Naive thymus-derived CD4-positive, alpha-beta T cell (primary cell): ENCODE measurements at regions not wholly inside any gene's neighbourhood (a gene's known extent, or its start where the extent isn't known, plus 50 kb on each side); places are given as distances from the start of the nearest gene placed in this dataset.
"Not testable (repeated sequence)": the region's sequence is repeated elsewhere in the genome, so short reads cannot be mapped to it uniquely, and the experiment has no call there.

Experiments used
- ATAC-seq: fragments of 150-1000 bp; cut with Tn5 transposase; 2 replicates; pipeline ENCODE4 v1.10.0; 2021; ENCODE audit warnings: mild to moderate bottlenecking, moderate library complexity
- CTCF ChIA-PET: fragments of 350-600 bp; sonication (Branson Sonifier 250); formaldehyde crosslinking; loops from one replicate; lab custom pipeline; 2021; ENCODE audit warnings: antibody characterized with exemption; lab: Charles Lee
- POLR2A ChIA-PET: fragments of 350-600 bp; sonication (Branson Sonifier 250); formaldehyde crosslinking; loops from one replicate; lab custom pipeline; 2021; ENCODE audit warnings: antibody characterized with exemption, inconsistent platforms; lab: Charles Lee
- DNase-seq, 9 donors: peaks; one replicate each; pipeline versions ENCODE4 v3.0.0 to v3.0.0-alpha.2; 2020 to 2022; ENCODE audit warnings: mixed read lengths in 1 of 9
- H3K27ac ChIP-seq: one replicate; pipeline ENCODE4 v1.7.0; 2013; ENCODE audit warnings: mild to moderate bottlenecking, low read depth, low read length, moderate library complexity
- H3K27me3 ChIP-seq, 2 donors: one replicate each; pipeline ENCODE4 v1.7.0; 2013; ENCODE audit warnings: low read length in 2 of 2, mild to moderate bottlenecking in 2 of 2, moderate library complexity in 2 of 2; ENCODE audit not compliant: control insufficient read depth in 2 of 2, insufficient read depth in 2 of 2
- H3K36me3 ChIP-seq, 3 experiments: 1 replicate in 2 of 3; 2 replicates in 1 of 3; pipeline ENCODE4 v1.7.0; 2013; ENCODE audit warnings: low read length in 3 of 3, mild to moderate bottlenecking in 3 of 3, moderate library complexity in 1 of 3; ENCODE audit not compliant: insufficient read depth in 3 of 3, control insufficient read depth in 2 of 3
- H3K4me1 ChIP-seq, 2 donors: one replicate each; pipeline ENCODE4 v1.7.0; 2013; ENCODE audit warnings: low read length in 2 of 2, mild to moderate bottlenecking in 2 of 2, moderate library complexity in 1 of 2; ENCODE audit not compliant: control insufficient read depth in 2 of 2, insufficient read depth in 2 of 2
- H3K4me3 ChIP-seq: 2 replicates; pipeline ENCODE4 v1.7.0; 2013; ENCODE audit warnings: mild to moderate bottlenecking, low read length
- H3K9me3 ChIP-seq, 3 experiments: 1 replicate in 2 of 3; 2 replicates in 1 of 3; pipeline ENCODE4 v1.7.0; 2013; ENCODE audit warnings: low read length in 3 of 3; ENCODE audit not compliant: control insufficient read depth in 2 of 3
- H3K27ac Mint-ChIP-seq, 9 donors: one replicate each; pipeline ENCODE4 v1.8.0; 2020 to 2022; ENCODE audit warnings: mixed read lengths in 9 of 9, mild to moderate bottlenecking in 8 of 9, moderate library complexity in 5 of 9, inconsistent platforms in 2 of 9
- H3K27me3 Mint-ChIP-seq, 5 donors: one replicate each; pipeline ENCODE4 v1.8.0; 2021 to 2022; ENCODE audit warnings: mixed read lengths in 5 of 5, mild to moderate bottlenecking in 1 of 5
- H3K36me3 Mint-ChIP-seq, 5 donors: one replicate each; pipeline ENCODE4 v1.8.0; 2020 to 2022; ENCODE audit warnings: mixed read lengths in 5 of 5, mild to moderate bottlenecking in 3 of 5, inconsistent platforms in 1 of 5
- H3K4me1 Mint-ChIP-seq, 7 donors: one replicate each; pipeline ENCODE4 v1.8.0; 2020 to 2022; ENCODE audit warnings: mixed read lengths in 7 of 7, mild to moderate bottlenecking in 3 of 7, inconsistent platforms in 1 of 7
- H3K4me3 Mint-ChIP-seq, 10 donors: one replicate each; pipeline ENCODE4 v1.8.0; 2020 to 2022; ENCODE audit warnings: mild to moderate bottlenecking in 10 of 10, mixed read lengths in 10 of 10, moderate library complexity in 6 of 10, inconsistent platforms in 2 of 10
- H3K9me3 Mint-ChIP-seq, 11 donors: one replicate each; pipeline ENCODE4 v1.8.0; 2020 to 2022; ENCODE audit warnings: mixed read lengths in 11 of 11, mild to moderate bottlenecking in 4 of 11, inconsistent platforms in 1 of 11, moderate library complexity in 1 of 11
- intact Hi-C, 2 donors: fragments of 100-400 bp; cut with micrococcal nuclease; formaldehyde crosslinking; loops; one replicate each; pipeline ENCODE4 v1.15.1; 2023

GRCh38 chr2:95695613-95696012 lies 103.8 kb downstream of the TRIM43 start:
- no peak for DNase-seq
- intact Hi-C loops = no loop called here
- Mint-ChIP-seq H3K27ac (no peak overlapping the region), H3K36me3 (no peaks in the 10 kb centered on the region), H3K9me3 (no peaks in the 10 kb centered on the region), H3K27me3 (peaks cover 30 to 41% (median 34%) of the 10 kb centered on the region in 5 donors), H3K4me3 (no peak overlapping the region), H3K4me1 (no peaks in the 10 kb centered on the region)
- ATAC-seq = no peak
- H3K27ac ChIP-seq = no peak overlapping the region
- CTCF ChIA-PET = no interaction called here
- no peaks in the 10 kb centered on the region for H3K27me3 ChIP-seq
- POLR2A ChIA-PET = no interaction called here
- H3K36me3 ChIP-seq = no peaks in the 10 kb centered on the region
- H3K4me3 ChIP-seq = no peak overlapping the region
- H3K4me1 ChIP-seq = no peaks in the 10 kb centered on the region
- H3K9me3 ChIP-seq = no peaks in the 10 kb centered on the region

DNA sequence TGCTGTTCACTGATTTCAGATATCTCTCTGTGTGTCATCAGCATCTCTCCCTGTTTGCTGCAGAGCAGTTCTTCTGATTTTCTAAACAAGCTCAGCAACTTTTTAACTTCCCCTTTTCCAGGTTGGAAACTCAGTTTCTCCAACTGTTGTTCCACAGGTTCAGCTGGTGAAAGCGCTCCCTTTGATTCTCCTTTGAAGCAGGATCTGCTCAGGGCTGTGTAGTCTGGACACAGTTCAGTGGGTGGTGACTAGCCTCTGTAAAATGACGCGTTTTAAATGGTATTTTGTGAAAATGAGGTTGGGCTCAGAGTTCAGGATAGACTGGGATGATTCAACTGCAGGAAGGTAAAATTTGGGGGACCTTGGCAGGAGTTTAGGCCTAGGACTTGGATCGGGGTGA lies 106.3 kb downstream of the TRIM43 start:
- H3K4me3 ChIP-seq = no peak overlapping the region
- peaks cover 30 to 46% (median 43%) of the 10 kb centered on the region in 5 donors for H3K27me3 Mint-ChIP-seq
- DNase-seq (no peak), ATAC-seq (no peak)
- no peaks in the 10 kb centered on the region for H3K4me1 Mint-ChIP-seq
- ChIA-PET POLR2A (no interaction called here), CTCF (no interaction called here)
- H3K27me3 ChIP-seq = no peaks in the 10 kb centered on the region
- H3K27ac ChIP-seq = no peak overlapping the region
- no peak overlapping the region for H3K27ac Mint-ChIP-seq
- H3K4me3 Mint-ChIP-seq = no peak overlapping the region
- H3K36me3 ChIP-seq = no peaks in the 10 kb centered on the region
- no peaks in the 10 kb centered on the region for H3K4me1 ChIP-seq
- no peaks in the 10 kb centered on the region for H3K9me3 Mint-ChIP-seq
- H3K36me3 Mint-ChIP-seq = no peaks in the 10 kb centered on the region
- intact Hi-C loops = no loop called here
- no peaks in the 10 kb centered on the region for H3K9me3 ChIP-seq

DNA sequence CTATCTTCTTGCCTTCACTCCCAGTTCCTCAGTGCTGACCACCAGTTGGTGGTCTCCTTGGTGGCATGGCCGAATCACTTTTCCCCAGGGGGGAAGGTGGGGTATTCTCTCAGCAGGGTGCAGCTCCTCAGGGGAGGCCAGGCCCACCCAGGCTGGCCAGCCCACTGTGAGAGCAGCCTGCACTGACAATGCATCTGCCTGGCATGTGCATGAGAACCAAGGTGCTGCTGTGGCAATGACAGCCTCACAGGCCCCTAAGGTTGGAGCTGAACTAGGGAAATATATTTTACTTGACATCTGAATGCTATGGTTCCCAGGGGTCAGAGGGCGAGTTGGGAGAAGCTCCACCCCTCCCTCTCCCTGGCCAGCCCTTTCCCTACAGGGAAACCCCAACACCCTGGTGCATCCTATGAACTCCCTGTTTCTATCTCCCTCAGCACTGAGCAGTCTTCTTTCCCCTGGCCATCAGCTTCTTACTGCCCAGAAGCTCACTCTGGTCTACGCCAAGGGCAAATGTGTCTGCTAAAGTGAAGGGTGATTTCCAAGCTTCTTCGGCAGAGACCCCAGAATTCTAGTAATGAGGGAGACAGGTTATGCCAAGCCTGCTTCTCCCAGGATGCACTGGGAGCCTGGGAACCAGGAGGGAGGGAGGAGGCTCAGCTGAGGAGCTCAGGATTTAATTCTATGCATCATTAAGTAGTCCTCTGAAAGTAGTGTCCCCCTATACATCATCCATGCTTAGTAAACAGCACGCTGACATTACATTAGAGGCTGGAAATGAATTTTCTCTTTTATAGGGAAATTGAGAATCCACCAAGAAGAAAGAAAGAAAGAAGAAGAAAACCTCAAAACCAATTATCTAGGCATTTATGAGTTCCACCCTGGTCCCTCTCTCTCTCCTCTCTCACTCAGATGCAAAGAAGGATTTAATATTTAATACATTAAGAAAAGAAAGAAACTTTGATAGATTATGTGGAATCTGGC lies 107.7 kb downstream of the TRIM43 start:
- H3K36me3 ChIP-seq, POLR2A ChIA-PET, H3K4me3 ChIP-seq, H3K27me3 ChIP-seq, H3K4me1 ChIP-seq, DNase-seq, H3K9me3 Mint-ChIP-seq, H3K36me3 Mint-ChIP-seq, H3K4me1 Mint-ChIP-seq, ATAC-seq, H3K9me3 ChIP-seq, H3K4me3 Mint-ChIP-seq, intact Hi-C loops, CTCF ChIA-PET, H3K27ac ChIP-seq, H3K27ac Mint-ChIP-seq: not testable (repeated sequence)
- H3K27me3 Mint-ChIP-seq = peaks cover 30 to 46% (median 41%) of the 10 kb centered on the region in 5 donors

- Histone ChIP-seq H3K9me3 (no peaks in the 10 kb centered on the region), H3K27ac (no peak overlapping the region), H3K4me3 (no peak overlapping the region), H3K36me3 (no peaks in the 10 kb centered on the region), H3K27me3 (no peaks in the 10 kb centered on the region), H3K4me1 (no peaks in the 10 kb centered on the region)
- DNase-seq (no peak), ATAC-seq (peak; percentile 69)
- POLR2A ChIA-PET = no interaction called here
- Mint-ChIP-seq H3K36me3 (no peaks in the 10 kb centered on the region), H3K4me3 (no peak overlapping the region), H3K9me3 (no peaks in the 10 kb centered on the region), H3K4me1 (no peaks in the 10 kb centered on the region), H3K27ac (no peak overlapping the region), H3K27me3 (peaks cover 29 to 41% (median 38%) of the 10 kb centered on the region in 5 donors)
- CTCF ChIA-PET = no interaction called here
- intact Hi-C loops = no loop called here
These were observed 108.7 kb downstream of the TRIM43 start for GRCh38 chr2:95700519-95700918.

DNA sequence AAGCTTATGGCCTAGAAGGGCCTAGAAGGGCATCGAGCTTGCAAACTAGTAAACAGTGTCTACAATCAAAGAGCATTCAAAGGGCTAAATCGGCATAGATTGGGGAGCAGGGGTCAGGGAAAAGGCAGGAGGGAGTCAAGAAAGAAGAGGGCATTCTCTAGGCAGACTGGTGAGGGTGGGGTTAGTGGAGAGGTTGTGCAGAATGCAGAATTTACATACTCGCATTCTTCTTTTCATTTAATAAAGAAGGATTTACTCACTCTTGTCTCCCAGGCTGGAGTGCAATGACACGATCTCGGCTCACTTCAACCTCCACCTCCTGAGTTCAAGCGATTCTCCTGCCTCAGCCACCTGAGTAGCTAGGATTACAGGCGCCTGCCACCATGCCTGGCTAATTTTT lies 110.7 kb downstream of the TRIM43 start:
- Mint-ChIP-seq H3K4me1 (no peaks in the 10 kb centered on the region), H3K27me3 (peaks cover 13 to 28% (median 24%) of the 10 kb centered on the region in 5 donors), H3K36me3 (no peaks in the 10 kb centered on the region), H3K4me3 (no peak overlapping the region), H3K9me3 (no peaks in the 10 kb centered on the region), H3K27ac (no peak overlapping the region)
- no peak overlapping the region for H3K4me3 ChIP-seq
- no peaks in the 10 kb centered on the region for H3K9me3 ChIP-seq
- H3K27me3 ChIP-seq = no peaks in the 10 kb centered on the region
- intact Hi-C loops = no loop called here
- CTCF ChIA-PET = no interaction called here
- POLR2A ChIA-PET = no interaction called here
- no peak for ATAC-seq
- no peak overlapping the region for H3K27ac ChIP-seq
- no peaks in the 10 kb centered on the region for H3K36me3 ChIP-seq
- H3K4me1 ChIP-seq = no peaks in the 10 kb centered on the region
- DNase-seq = no peak

DNA sequence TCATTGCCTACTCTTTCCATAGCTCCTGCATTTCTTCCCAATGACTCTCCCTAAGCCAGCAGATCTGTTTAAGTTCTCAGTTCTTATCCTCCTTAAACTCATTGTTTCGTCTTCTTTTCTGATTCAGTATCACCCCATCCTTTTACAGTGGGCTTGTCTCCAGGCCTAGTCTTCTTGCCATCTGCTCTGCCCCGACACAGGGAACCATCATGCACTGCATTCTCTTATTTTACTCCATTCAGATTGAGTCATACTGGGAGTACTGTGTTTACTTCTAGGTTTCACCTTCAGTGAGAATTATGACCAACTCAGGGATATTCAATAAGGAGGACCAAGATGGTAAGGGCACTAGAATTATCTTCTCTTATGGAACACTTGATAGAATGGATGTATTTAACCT lies 115.4 kb downstream of the TRIM43 start:
- ATAC-seq, intact Hi-C loops, CTCF ChIA-PET, H3K4me3 ChIP-seq, H3K27me3 ChIP-seq, H3K9me3 ChIP-seq, H3K27ac ChIP-seq, DNase-seq, H3K36me3 ChIP-seq, H3K27ac Mint-ChIP-seq, H3K9me3 Mint-ChIP-seq, H3K4me1 Mint-ChIP-seq, H3K4me3 Mint-ChIP-seq, H3K36me3 Mint-ChIP-seq, POLR2A ChIA-PET, H3K4me1 ChIP-seq: not testable (repeated sequence)
- peaks cover 0 to 11% (median 4%) of the 10 kb centered on the region in 5 donors for H3K27me3 Mint-ChIP-seq

- intact Hi-C loops = no loop called here
- H3K27me3 Mint-ChIP-seq = peaks cover 0 to 13% (median 4%) of the 10 kb centered on the region in 5 donors
- no peak overlapping the region for H3K27ac Mint-ChIP-seq
- peaks cover 0 to 5% (median 0%) of the 10 kb centered on the region in 11 donors for H3K9me3 Mint-ChIP-seq
- Histone ChIP-seq H3K27ac (no peak overlapping the region), H3K27me3 (no peaks in the 10 kb centered on the region), H3K9me3 (no peaks in the 10 kb centered on the region), H3K36me3 (no peaks in the 10 kb centered on the region), H3K4me3 (no peak overlapping the region), H3K4me1 (no peaks in the 10 kb centered on the region)
- POLR2A ChIA-PET = no interaction called here
- no peak for ATAC-seq
- CTCF ChIA-PET = no interaction called here
- no peak overlapping the region for H3K4me3 Mint-ChIP-seq
- DNase-seq = no peak
- H3K36me3 Mint-ChIP-seq = peaks cover 0 to 5% (median 0%) of the 10 kb centered on the region in 5 donors
- H3K4me1 Mint-ChIP-seq = peaks cover 0 to 7% (median 0%) of the 10 kb centered on the region in 7 donors
These were observed 116.0 kb downstream of the TRIM43 start for GRCh38 chr2:95707837-95708236.
